GM13977 (cell line): ENCODE measurements at regions not wholly inside any gene's neighbourhood (a gene's known extent, or its start where the extent isn't known, plus 50 kb on each side); places are given as distances from the start of the nearest gene placed in this dataset.

Experiments used
- DNase-seq: peaks from one replicate; pipeline ENCODE4 v3.0.0; 2012; ENCODE audit warnings: low spot score
- CTCF ChIP-seq: IDR thresholded peaks from 2 replicates; pipeline ENCODE4 v1.5.1; 2012; ENCODE audit warnings: mild to moderate bottlenecking, control low read depth; ENCODE audit not compliant: insufficient read depth; ENCODE audit errors: extremely low read depth, missing control alignments
- in situ Hi-C: fragments of 300-500 bp; cut with MboI; formaldehyde crosslinking; loops from one replicate; pipeline ENCODE4 v1.12.0; 2022; ENCODE audit warnings: low sequenced_read_pairs, low pct_unique_long_range_greater_than_20kb, mixed read lengths, inconsistent platforms; ENCODE audit not compliant: unreplicated experiment

DNA sequence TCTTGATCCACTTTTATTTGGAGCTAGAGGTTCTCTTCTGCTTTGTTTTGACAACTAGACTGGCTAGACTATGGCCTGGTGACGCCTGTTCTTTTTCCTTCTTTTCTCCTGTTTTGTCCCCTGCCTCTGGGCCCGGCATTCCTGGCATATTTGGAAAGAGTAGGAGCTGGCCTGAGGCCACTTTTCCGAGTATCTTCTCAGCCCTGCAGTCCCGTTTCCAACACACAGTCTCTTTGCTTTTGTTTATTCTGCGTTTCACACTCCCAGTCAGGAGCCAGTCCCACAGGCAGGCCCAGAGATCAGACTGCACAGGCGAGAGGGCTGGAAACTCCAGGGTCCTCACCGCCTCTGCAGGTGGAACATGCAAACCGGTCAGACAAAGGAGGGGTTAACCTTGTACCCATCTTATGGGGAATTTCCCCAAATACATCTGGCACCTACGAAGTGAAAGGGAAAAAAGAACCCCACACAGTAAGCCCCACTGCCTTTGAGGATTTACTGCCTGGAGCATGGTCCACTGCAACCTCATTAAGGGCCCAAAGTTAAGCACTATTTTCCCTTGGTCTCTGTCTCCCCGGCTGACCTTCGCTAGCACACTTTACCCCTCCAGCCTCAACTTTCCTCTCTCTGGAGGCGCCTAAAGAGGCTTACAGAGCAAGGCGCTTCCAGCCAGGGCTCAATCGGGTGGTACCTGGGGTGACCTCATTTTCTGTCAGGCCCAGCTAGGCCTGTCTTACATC lies 141.1 kb downstream of the TOMM20 start:
- DNase-seq: peak; percentile 39
- no peak for TF ChIP-seq CTCF
- in situ Hi-C loops: no loop called here

GRCh38 chr1:234986750-234987414 lies 141.8 kb downstream of the TOMM20 start:
- in situ Hi-C loops: no loop called here
- DNase-seq: no peak

DNA sequence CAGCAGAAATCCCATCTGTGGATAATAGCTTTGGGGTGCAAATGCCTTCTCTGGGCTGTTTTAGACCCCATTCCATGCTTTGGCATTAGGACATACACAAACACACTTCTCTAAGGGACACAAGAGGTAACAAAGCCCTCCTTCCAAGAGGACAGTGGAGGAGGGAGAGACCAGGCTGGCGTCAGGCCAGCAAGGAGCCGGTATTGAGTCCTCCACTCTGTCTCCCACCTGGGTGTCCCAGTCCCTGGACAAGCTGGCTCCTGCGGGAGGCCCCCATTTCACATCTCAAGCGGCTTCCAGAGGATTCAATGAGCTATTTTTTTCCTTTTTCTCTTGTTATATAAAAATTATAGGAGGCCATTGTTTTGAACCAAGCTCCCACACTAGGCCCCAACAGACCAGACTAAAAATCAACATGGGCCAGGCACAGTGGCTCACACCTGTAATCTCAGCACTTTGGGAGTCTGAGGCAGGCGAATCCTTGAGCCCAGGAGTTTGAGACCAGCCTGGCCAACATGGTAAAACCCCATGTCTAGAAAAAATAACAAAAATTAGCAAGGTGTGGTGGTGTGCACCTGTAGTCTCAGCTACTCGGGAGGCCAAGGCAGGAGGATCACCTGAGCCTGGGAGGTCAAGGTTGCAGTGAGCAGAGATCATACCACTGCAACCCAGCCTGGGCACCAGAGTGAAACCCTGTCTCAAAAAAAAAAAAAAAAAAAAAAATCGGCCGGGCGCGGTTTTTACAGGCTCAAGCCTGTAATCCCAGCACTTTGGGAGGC lies 142.9 kb downstream of the TOMM20 start:
- no peak for TF ChIP-seq CTCF
- in situ Hi-C loops: no loop called here
- no peak for DNase-seq

More at GRCh38 chr1:234986750-234987414, 141.8 kb downstream of the TOMM20 start:
- no peak for TF ChIP-seq CTCF

DNA sequence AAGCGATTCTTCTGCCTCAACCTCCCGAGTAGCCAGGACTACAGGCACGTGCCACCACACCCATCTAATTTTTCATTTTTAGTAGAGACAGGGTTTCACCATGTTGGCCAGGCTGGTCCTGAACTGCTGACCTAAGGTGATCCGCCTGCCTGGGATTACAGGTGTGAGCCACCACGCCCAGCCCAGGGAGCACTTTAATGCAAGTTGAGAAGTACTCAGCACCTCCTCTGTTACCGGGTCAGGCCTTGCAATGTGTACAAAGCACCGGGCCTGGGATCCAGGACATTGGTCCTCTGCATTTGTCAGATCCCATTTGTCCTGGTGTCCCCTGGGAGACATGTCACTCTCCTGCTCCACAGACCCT lies 143.6 kb downstream of the TOMM20 start:
- in situ Hi-C loops: no loop called here
- no peak for DNase-seq
- no peak for TF ChIP-seq CTCF

DNA sequence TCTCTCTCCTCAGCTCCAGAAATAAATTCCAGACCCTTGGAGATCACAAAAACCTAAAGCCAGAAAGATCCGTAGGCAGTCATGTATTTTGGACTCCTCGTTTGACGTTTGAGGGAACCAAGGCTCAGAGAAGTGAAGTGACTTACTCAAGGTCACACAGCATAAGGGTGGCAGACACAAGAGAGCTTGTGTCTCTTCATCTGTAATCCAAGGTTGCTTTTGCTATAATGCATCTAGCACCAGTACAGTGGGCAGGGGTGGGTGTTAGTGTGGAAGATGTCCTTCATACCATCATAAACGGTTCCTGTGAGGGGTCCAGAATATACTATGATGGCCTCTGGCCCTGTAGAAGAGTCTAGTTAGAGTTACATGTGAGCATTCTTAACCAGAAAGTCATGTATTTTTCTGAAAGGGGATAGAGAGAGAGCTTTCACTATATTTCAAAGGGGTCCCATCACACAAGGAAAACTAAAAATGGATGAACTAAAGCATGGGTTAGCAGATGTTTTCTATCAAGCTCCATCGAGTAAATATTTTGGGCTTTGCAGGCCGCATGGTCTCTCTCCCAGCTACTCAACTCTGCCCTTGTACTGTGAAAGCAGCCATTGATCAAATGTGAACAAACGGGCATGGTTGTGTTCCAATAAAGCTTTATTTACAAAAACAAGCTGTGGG lies 144.9 kb downstream of the TOMM20 start:
- in situ Hi-C loops: no loop called here
- TF ChIP-seq CTCF: no peak
- DNase-seq: no peak

- TF ChIP-seq CTCF: no peak
- in situ Hi-C loops: no loop called here
Observed at GRCh38 chr1:234981758-234982157, 146.9 kb downstream of the TOMM20 start.

More at GRCh38 chr1:234981758-234982157, 146.9 kb downstream of the TOMM20 start:
- DNase-seq: no peak
